Body of pancreas (tissue), 4 donors: ENCODE measurements at regions not wholly inside any gene's neighbourhood (a gene's known extent, or its start where the extent isn't known, plus 50 kb on each side); places are given as distances from the start of the nearest gene placed in this dataset.

Experiments
- POLR2A ChIP-seq, 3 donors: fragments of 450-650 bp; IDR thresholded peaks; one replicate each; pipeline ENCODE4 v1.6.1; 2016; ENCODE audit warnings: antibody characterized with exemption in 3 of 3, mild to moderate bottlenecking in 2 of 3
- TF ChIP-seq, protein P1 (sequence below), 7 experiments: fragments of 450-650 bp in 4 of 7; fragments of 200-600 bp in 3 of 7; sonication (generic) in 3 of 7; IDR thresholded peaks; one replicate each; pipeline ENCODE4 v1.5.1; 2016 to 2019; ENCODE audit warnings: antibody characterized with exemption in 7 of 7

DNA sequence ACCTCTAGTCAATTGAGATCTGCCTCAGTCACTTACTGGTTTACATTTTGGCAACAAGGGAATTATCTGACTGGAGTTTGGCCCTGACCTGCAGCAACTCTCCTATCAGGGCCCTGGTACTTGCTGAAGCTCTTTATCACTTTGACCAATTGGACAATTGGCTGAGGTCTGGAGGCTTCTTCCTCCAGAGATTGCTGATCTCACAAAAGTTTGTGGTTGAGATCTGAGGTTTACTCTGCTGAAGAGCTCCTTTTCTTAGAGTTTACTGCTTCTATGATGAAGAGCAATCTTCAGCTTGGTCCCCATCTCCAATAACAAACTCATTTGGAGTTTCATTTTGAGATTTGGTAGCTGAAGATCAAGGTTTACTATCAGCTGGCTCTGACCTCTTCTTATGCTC, 276.9 kb upstream of the SGCG start:
- TF ChIP-seq, protein P1, sequence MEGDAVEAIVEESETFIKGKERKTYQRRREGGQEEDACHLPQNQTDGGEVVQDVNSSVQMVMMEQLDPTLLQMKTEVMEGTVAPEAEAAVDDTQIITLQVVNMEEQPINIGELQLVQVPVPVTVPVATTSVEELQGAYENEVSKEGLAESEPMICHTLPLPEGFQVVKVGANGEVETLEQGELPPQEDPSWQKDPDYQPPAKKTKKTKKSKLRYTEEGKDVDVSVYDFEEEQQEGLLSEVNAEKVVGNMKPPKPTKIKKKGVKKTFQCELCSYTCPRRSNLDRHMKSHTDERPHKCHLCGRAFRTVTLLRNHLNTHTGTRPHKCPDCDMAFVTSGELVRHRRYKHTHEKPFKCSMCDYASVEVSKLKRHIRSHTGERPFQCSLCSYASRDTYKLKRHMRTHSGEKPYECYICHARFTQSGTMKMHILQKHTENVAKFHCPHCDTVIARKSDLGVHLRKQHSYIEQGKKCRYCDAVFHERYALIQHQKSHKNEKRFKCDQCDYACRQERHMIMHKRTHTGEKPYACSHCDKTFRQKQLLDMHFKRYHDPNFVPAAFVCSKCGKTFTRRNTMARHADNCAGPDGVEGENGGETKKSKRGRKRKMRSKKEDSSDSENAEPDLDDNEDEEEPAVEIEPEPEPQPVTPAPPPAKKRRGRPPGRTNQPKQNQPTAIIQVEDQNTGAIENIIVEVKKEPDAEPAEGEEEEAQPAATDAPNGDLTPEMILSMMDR (IDR thresholded peaks at IDR 0.05) = no peak
- no peak for TF ChIP-seq POLR2A (IDR thresholded peaks at IDR 0.05)
